ENCODE measurements at regions not wholly inside any gene's neighbourhood (a gene's known extent, or its start where the extent isn't known, plus 50 kb on each side); places are given as distances from the start of the nearest gene placed in this dataset.

DNA sequence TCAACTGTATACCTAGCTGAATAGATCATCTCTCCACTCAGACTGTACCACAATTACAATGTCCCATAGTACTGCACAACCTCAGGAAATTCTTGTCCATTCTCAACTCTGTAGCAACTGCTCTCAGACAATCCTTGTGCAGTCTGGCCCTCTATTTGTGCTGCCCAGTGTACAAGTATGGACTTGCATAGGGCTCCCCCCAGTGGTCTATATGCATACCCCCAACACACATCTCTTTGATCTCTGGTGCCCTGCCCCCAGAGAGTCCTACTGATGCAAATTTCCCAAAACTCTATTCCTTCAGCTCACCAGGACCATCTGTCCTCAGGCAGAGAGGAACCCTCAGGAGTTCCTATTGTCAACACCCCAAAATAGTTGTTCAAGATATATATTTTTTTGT lies 205.3 kb downstream of the SLCO4C1 start:
- DNase-seq (ENCODE audit: extremely low read depth in 1 of 4, low spot score in 3 of 4) (peak; percentile 4 to 14 (median 7)), ATAC-seq (no peak)

More for the DNA sequence above, 205.3 kb downstream of the SLCO4C1 start:
- ChIA-PET CTCF (ENCODE audit: low intra/inter-chr PET ratio) (no interaction called here), POLR2A (no interaction called here)
- Histone ChIP-seq H4K20me1 (replicated peaks; ENCODE audit: control insufficient read depth, insufficient read depth, low read length) (no peaks in the 10 kb centered on the region), H3K4me2 (ENCODE audit: insufficient read depth, low read length) (no peak overlapping the region), H3K9me1 (ENCODE audit: control insufficient read depth, insufficient read depth, low read length) (no peaks in the 10 kb centered on the region), H3K4me3 (no peak overlapping the region), H3K4me1 (replicated peaks in 1 of 2; ENCODE audit: control insufficient read depth in 2 of 2, insufficient read depth in 2 of 2, low read length in 2 of 2) (no peaks in the 10 kb centered on the region), H3K9ac (ENCODE audit: insufficient read depth in 1 of 2, low read depth in 2 of 2, low read length in 2 of 2) (no peak overlapping the region), H2AFZ (ENCODE audit: low read depth, low read length) (no peak overlapping the region), H3K36me3 (ENCODE audit: control insufficient read depth, insufficient read depth, low read length) (no peaks in the 10 kb centered on the region), H3K9me3 (replicated peaks; ENCODE audit: control insufficient read depth, insufficient read depth, low read depth, low read length) (no peaks in the 10 kb centered on the region), H3K79me2 (ENCODE audit: control insufficient read depth, insufficient read depth, low read length) (no peaks in the 10 kb centered on the region), H3K27ac (ENCODE audit: extremely low read depth, low read depth, low read length) (no peak overlapping the region), H3K27me3 (ENCODE audit: control insufficient read depth in 2 of 2, insufficient read depth in 2 of 2, low read length in 2 of 2) (no peaks in the 10 kb centered on the region)
- intact Hi-C loops (cut with micrococcal nuclease) (no loop called here), in situ Hi-C loops (cut with MboI) (no loop called here)
- BruUV-seq (replicated peaks): no TSS peak
- FAIRE-seq: no peak
- TF ChIP-seq, protein P1, sequence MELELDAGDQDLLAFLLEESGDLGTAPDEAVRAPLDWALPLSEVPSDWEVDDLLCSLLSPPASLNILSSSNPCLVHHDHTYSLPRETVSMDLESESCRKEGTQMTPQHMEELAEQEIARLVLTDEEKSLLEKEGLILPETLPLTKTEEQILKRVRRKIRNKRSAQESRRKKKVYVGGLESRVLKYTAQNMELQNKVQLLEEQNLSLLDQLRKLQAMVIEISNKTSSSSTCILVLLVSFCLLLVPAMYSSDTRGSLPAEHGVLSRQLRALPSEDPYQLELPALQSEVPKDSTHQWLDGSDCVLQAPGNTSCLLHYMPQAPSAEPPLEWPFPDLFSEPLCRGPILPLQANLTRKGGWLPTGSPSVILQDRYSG (tag; conservative IDR thresholded peaks at IDR 0.05; ENCODE audit: low read depth): no peak
- TF ChIP-seq, protein P2, sequence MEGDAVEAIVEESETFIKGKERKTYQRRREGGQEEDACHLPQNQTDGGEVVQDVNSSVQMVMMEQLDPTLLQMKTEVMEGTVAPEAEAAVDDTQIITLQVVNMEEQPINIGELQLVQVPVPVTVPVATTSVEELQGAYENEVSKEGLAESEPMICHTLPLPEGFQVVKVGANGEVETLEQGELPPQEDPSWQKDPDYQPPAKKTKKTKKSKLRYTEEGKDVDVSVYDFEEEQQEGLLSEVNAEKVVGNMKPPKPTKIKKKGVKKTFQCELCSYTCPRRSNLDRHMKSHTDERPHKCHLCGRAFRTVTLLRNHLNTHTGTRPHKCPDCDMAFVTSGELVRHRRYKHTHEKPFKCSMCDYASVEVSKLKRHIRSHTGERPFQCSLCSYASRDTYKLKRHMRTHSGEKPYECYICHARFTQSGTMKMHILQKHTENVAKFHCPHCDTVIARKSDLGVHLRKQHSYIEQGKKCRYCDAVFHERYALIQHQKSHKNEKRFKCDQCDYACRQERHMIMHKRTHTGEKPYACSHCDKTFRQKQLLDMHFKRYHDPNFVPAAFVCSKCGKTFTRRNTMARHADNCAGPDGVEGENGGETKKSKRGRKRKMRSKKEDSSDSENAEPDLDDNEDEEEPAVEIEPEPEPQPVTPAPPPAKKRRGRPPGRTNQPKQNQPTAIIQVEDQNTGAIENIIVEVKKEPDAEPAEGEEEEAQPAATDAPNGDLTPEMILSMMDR (IDR thresholded peaks at IDR 0.05 in 2 of 3, conservative IDR thresholded peaks at IDR 0.05 in 1 of 3; ENCODE audit: insufficient read depth in 2 of 3, low read depth in 1 of 3, low read length in 3 of 3): 0 out of 6 replicates have a peak, but pooled peaks of 1 of the 3 experiments have one; percentile 18

All from K562 (cell line).